ENCODE measurements at regions not wholly inside any gene's neighbourhood (a gene's known extent, or its start where the extent isn't known, plus 50 kb on each side); places are given as distances from the start of the nearest gene placed in this dataset.

GRCh38 chr1:161427733-161428516 lies 60.2 kb upstream of the CFAP126 start (continued):
- TF ChIP-seq EZH2 (IDR thresholded peaks at IDR 0.05; ENCODE audit: low read depth, low read length, severe bottlenecking) (no peak), KDM1A (IDR thresholded peaks at IDR 0.05; ENCODE audit: borderline replicate concordance, low read length) (no peak), HDAC2 (IDR thresholded peaks at IDR 0.05; ENCODE audit: borderline replicate concordance in 1 of 2, low read depth in 2 of 2, low read length in 2 of 2) (no peak), SP4 (IDR thresholded peaks at IDR 0.05; ENCODE audit: low read length) (no peak), FOSL1 (IDR thresholded peaks at IDR 0.05; ENCODE audit: insufficient read depth, low read depth, low read length) (no peak), POLR2A (IDR thresholded peaks at IDR 0.05; ENCODE audit: control extremely low read depth in 1 of 2, low read depth in 2 of 2, low read length in 2 of 2) (no peak), SRF (IDR thresholded peaks at IDR 0.05; ENCODE audit: low read depth, low read length) (no peak), GABPA (IDR thresholded peaks at IDR 0.05; ENCODE audit: borderline replicate concordance, insufficient read depth, low read length) (no peak), CEBPB (IDR thresholded peaks at IDR 0.05; ENCODE audit: low read depth, low read length) (peak; percentile 98), ZNF274 (IDR thresholded peaks at IDR 0.05; ENCODE audit: borderline replicate concordance, extremely low read depth, low read length) (no peak), HDAC6 (IDR thresholded peaks at IDR 0.05; ENCODE audit: low read depth, low read length) (no peak), CTCF (IDR thresholded peaks at IDR 0.05; ENCODE audit: control extremely low read depth in 1 of 3, insufficient read depth in 1 of 3, low read depth in 1 of 3, low read length in 3 of 3) (no peak), ATF3 (IDR thresholded peaks at IDR 0.05; ENCODE audit: insufficient read depth, low read depth, low read length) (no peak), SUZ12 (IDR thresholded peaks at IDR 0.05; ENCODE audit: low read length) (no peak), TEAD4 (IDR thresholded peaks at IDR 0.05; ENCODE audit: low read depth, low read length) (peak; percentile 77), POU5F1 (IDR thresholded peaks at IDR 0.05; ENCODE audit: low read depth, low read length) (0 out of 2 replicates have a peak, but pooled peaks have one; percentile 61), RFX5 (IDR thresholded peaks at IDR 0.05; ENCODE audit: borderline replicate concordance, low read depth, low read length) (no peak), USF2 (IDR thresholded peaks at IDR 0.05; ENCODE audit: low read length) (no peak), GTF2F1 (IDR thresholded peaks at IDR 0.05; ENCODE audit: borderline replicate concordance, low read depth, low read length) (no peak), CBX8 (IDR thresholded peaks at IDR 0.05; ENCODE audit: borderline replicate concordance, low read depth, low read length) (no peak), BACH1 (IDR thresholded peaks at IDR 0.05; ENCODE audit: low read length) (no peak)

Measured in H1 (cell line).